Prostate gland (tissue), 2 donors: ENCODE measurements at regions not wholly inside any gene's neighbourhood (a gene's known extent, or its start where the extent isn't known, plus 50 kb on each side); places are given as distances from the start of the nearest gene placed in this dataset.
"Not testable (repeated sequence)": the region's sequence is repeated elsewhere in the genome, so short reads cannot be mapped to it uniquely, and the experiment has no call there.

Experiments
- DNase-seq: peaks from one replicate; pipeline ENCODE4 v3.0.0-alpha.2; 2019; ENCODE audit warnings: low spot score
- H3K27ac ChIP-seq, 2 donors: fragments of 200-600 bp; sonication (generic); 2 replicates each; pipeline ENCODE4 v1.5.1; 2017 to 2019
- H3K27me3 ChIP-seq: fragments of 200-600 bp; sonication (generic); replicated peaks from 2 replicates; pipeline ENCODE4 v1.5.1; 2019; ENCODE audit not compliant: insufficient read depth
- H3K36me3 ChIP-seq, 2 donors: fragments of 200-600 bp; sonication (generic); 1 replicate in 1 of 2; 2 replicates in 1 of 2; pipeline versions ENCODE4 v1.5.1 to v1.8.1; 2017 to 2019
- H3K4me1 ChIP-seq: fragments of 200-600 bp; sonication (generic); replicated peaks from 2 replicates; pipeline ENCODE4 v1.5.1; 2019
- H3K4me3 ChIP-seq, 2 donors: fragments of 200-600 bp; sonication (generic); 2 replicates each; pipeline ENCODE4 v1.5.1; 2017 to 2019
- H3K9me3 ChIP-seq: fragments of 200-600 bp; sonication (generic); 2 replicates; pipeline ENCODE4 v1.5.1; 2017
- POLR2A ChIP-seq: fragments of 450-650 bp; IDR thresholded peaks from one replicate; pipeline ENCODE4 v1.6.1; 2016; ENCODE audit warnings: antibody characterized with exemption, mild to moderate bottlenecking
- POLR2AphosphoS5 ChIP-seq: sonication (generic); formaldehyde crosslinking; IDR thresholded peaks from one replicate; pipeline ENCODE4 v1.6.1; 2017; ENCODE audit warnings: antibody characterized with exemption
- WGBS: methylation state at CpG from one replicate; pipeline ENCODE4 v1.1.5; 2018; 5-methylcytosine and 5-hydroxymethylcytosine counted together
- intact Hi-C: fragments of 100-400 bp; cut with DNase I; formaldehyde crosslinking; loops from one replicate; pipeline ENCODE4 v1.14.2; 2022
- TF ChIP-seq, protein P1 (sequence below), 4 experiments: fragments of 200-600 bp in 2 of 4; fragments of 450-650 bp in 2 of 4; sonication (generic) in 2 of 4; IDR thresholded peaks; 1 replicate in 3 of 4; 2 replicates in 1 of 4; pipeline ENCODE4 v1.5.1; 2016 to 2019; ENCODE audit warnings: antibody characterized with exemption in 4 of 4, mild to moderate bottlenecking in 2 of 4, moderate library complexity in 2 of 4

DNA sequence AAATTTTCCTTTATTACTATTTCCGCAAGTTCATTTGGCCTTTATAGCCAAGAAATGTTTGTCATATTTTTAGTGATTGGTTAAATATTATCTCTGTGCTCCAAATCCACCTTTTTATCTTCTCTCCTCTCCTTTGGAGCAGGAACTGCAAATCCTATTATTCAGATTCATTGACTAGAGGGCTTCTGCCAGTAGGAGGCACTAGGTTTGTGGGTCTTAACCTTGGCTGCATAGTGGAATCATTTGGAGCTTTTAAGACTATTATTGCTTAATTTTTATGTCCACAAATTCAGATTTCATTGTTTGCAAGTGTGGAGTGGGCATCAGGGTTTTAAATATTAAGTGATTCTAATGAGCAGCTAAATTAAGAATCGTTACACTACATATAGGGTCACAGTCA lies 75.3 kb upstream of the SYT10 start:
- WGBS: 93% methylated on average over 2 of the region's 2 CpGs
- no peaks in the 10 kb centered on the region for H3K36me3 ChIP-seq
- no peaks in the 10 kb centered on the region for H3K4me1 ChIP-seq
- H3K27me3 ChIP-seq: no peaks in the 10 kb centered on the region
- no peaks in the 10 kb centered on the region for H3K9me3 ChIP-seq
- no peak for TF ChIP-seq POLR2A
- TF ChIP-seq, protein P1, sequence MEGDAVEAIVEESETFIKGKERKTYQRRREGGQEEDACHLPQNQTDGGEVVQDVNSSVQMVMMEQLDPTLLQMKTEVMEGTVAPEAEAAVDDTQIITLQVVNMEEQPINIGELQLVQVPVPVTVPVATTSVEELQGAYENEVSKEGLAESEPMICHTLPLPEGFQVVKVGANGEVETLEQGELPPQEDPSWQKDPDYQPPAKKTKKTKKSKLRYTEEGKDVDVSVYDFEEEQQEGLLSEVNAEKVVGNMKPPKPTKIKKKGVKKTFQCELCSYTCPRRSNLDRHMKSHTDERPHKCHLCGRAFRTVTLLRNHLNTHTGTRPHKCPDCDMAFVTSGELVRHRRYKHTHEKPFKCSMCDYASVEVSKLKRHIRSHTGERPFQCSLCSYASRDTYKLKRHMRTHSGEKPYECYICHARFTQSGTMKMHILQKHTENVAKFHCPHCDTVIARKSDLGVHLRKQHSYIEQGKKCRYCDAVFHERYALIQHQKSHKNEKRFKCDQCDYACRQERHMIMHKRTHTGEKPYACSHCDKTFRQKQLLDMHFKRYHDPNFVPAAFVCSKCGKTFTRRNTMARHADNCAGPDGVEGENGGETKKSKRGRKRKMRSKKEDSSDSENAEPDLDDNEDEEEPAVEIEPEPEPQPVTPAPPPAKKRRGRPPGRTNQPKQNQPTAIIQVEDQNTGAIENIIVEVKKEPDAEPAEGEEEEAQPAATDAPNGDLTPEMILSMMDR (IDR thresholded peaks at IDR 0.05): no peak
- TF ChIP-seq POLR2AphosphoS5: no peak
- intact Hi-C loops: no loop called here
- H3K27ac ChIP-seq: no peak overlapping the region
- H3K4me3 ChIP-seq: no peak overlapping the region
- DNase-seq: no peak

DNA sequence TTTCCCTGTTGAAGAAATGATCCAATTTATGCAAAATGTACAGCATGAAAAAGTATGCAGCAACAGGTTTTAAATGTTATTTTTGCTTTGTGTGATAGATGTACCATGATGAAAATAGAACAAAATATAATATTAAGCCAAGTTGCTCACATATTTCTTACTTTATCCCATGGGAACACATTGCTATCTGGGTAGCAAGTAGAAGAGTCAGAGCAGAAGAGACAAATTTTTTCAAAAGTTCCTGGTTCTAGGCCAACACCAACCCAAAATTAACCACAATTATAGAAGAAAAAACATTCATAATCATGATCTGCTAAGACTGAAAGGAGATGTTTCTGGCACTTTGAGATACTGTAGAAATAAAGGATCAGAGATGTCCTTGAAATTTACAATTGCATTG lies 79.9 kb upstream of the SYT10 start:
- TF ChIP-seq POLR2A (no peak), POLR2AphosphoS5 (no peak)
- TF ChIP-seq, protein P1 (IDR thresholded peaks at IDR 0.05): no peak
- H3K4me1 ChIP-seq: no peaks in the 10 kb centered on the region
- no peak overlapping the region for H3K27ac ChIP-seq
- no peaks in the 10 kb centered on the region for H3K36me3 ChIP-seq
- no peak overlapping the region for H3K4me3 ChIP-seq
- intact Hi-C loops: no loop called here
- H3K27me3 ChIP-seq: no peaks in the 10 kb centered on the region
- no peaks in the 10 kb centered on the region for H3K9me3 ChIP-seq
- no peak for DNase-seq

DNA sequence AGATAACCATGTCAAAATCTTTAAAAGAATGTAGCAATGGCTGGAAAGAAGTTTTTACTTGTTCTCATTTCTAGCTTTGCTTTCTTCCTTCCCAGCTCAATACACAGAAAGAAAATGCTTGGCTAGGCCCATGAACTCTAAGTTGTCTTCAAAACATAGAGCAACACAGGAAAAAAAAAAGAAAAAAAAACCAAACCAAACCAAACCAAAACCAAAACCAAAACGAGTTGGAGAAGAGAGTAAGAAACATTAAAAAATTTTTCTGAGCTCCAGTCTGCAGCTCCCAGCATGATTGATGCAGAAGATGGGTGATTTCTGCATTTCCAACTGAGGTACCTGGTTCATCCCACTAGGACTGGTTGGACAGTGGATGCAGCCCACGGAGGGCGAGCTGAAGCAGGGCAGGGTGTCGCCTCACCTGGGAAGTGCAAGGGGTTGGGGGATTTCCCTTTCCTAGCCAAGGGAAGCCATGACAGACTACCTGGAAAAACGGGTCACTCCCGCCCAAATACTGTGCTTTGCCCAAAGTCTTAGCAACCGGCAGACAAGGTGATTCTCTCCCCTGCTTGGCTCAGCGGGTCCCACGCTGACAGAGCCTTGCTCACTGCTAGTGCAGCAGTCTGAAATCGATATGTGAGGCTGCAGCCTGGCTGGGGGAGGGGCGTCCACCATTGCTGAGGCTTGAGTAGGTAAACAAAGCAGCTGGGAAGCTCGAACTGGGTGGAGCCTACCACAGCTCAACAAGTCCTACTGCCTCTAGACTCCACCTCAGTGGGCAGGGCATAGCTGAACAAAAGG lies 81.1 kb upstream of the SYT10 start:
- H3K9me3 ChIP-seq, intact Hi-C loops, H3K4me3 ChIP-seq, H3K27ac ChIP-seq, DNase-seq, H3K4me1 ChIP-seq, H3K27me3 ChIP-seq, H3K36me3 ChIP-seq: not testable (repeated sequence)
- WGBS: 64% methylated on average over 12 of the region's 12 CpGs

DNA sequence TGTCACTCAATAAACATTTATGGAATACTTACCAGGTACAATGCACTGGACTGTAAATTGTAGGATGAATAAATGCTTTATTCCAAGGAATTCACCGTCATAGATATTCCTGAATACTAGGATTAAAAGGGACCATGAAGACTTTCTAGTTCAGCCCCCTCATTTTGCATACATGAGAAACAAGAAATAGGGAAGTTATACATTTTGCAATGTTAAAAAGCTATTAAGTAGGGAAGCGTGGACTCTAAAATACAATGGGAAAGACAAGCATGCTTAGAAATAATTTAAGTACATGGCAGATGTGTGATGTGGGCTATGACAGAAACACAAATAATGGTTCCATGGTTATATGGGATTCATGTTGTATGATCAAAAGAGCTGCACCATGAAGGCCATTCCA lies 89.4 kb upstream of the SYT10 start:
- Histone ChIP-seq H3K27ac (no peak overlapping the region), H3K4me3 (no peak overlapping the region), H3K27me3 (no peaks in the 10 kb centered on the region), H3K4me1 (no peaks in the 10 kb centered on the region), H3K9me3 (no peaks in the 10 kb centered on the region), H3K36me3 (no peaks in the 10 kb centered on the region)
- no peak for DNase-seq
- WGBS: 73% methylated on average over 2 of the region's 2 CpGs
- TF ChIP-seq, protein P1 (IDR thresholded peaks at IDR 0.05): no peak
- TF ChIP-seq POLR2A: no peak
- TF ChIP-seq POLR2AphosphoS5: no peak
- intact Hi-C loops: no loop called here

DNA sequence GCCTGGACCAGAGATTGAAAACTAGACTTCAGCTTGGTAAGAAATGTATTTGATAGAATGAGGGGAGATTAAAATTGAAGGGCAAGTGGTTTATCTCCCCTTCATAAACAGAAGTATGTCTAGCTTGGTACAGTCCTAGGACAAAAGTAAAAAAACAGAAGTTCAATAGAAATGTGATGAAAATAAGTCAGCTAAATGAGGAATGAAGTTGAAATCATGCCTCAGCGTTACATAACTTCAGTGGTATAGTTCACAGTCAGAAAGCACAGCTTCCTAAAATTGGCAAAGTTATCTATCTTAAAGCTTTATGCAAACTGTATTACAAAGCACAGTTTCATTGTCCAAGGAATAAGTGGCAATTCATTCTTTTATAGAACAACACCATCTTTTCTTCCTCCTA lies 90.2 kb upstream of the SYT10 start:
- H3K9me3 ChIP-seq: no peaks in the 10 kb centered on the region
- no peaks in the 10 kb centered on the region for H3K4me1 ChIP-seq
- TF ChIP-seq, protein P1 (IDR thresholded peaks at IDR 0.05): no peak
- TF ChIP-seq POLR2A (no peak), POLR2AphosphoS5 (no peak)
- H3K4me3 ChIP-seq: no peak overlapping the region
- no peak for DNase-seq
- WGBS: 82% methylated on average over 1 of the region's 1 CpG
- intact Hi-C loops: no loop called here
- H3K27me3 ChIP-seq: no peaks in the 10 kb centered on the region
- H3K27ac ChIP-seq: no peak overlapping the region
- H3K36me3 ChIP-seq: no peaks in the 10 kb centered on the region
